Lower lobe of right lung (tissue), 2 donors: ENCODE measurements at regions not wholly inside any gene's neighbourhood (a gene's known extent, or its start where the extent isn't known, plus 50 kb on each side); places are given as distances from the start of the nearest gene placed in this dataset.

ENCODE experiments used
- ATAC-seq, 2 donors: fragments of 200-7000 bp; cut with Tn5 transposase; one replicate each; pipeline ENCODE4 v1.9.1; 2020 to 2022; ENCODE audit warnings: mild to moderate bottlenecking in 2 of 2, moderate library complexity in 2 of 2
- DNase-seq: peaks from one replicate; pipeline ENCODE4 v3.0.0-alpha.2; 2020
- H3K27ac ChIP-seq: fragments of 200-600 bp; one replicate; pipeline ENCODE4 v1.8.0; 2022
- H3K27me3 ChIP-seq: fragments of 200-600 bp; one replicate; pipeline ENCODE4 v1.8.0; 2022; ENCODE audit warnings: low read depth
- H3K36me3 ChIP-seq: fragments of 200-600 bp; one replicate; pipeline ENCODE4 v1.8.0; 2022; ENCODE audit warnings: mild to moderate bottlenecking
- H3K4me1 ChIP-seq: fragments of 200-600 bp; one replicate; pipeline ENCODE4 v1.8.0; 2022
- H3K4me3 ChIP-seq: fragments of 200-600 bp; one replicate; pipeline ENCODE4 v1.8.0; 2022; ENCODE audit warnings: mild to moderate bottlenecking
- H3K9me3 ChIP-seq: fragments of 200-600 bp; one replicate; pipeline ENCODE4 v1.8.0; 2022
- CTCF ChIP-seq: fragments of 200-600 bp; IDR thresholded peaks from one replicate; pipeline ENCODE4 v1.8.0; 2022; ENCODE audit warnings: antibody characterized with exemption, mild to moderate bottlenecking
- intact Hi-C: fragments of 100-400 bp; cut with DNase I; formaldehyde crosslinking; loops from one replicate; pipeline ENCODE4 v1.11.0; 2022
- donor health status: DM: no; HTN: yes; CAD: no; lungs with severe emphysema.

GRCh38 chr6:19336579-19336978, 500.6 kb upstream of the ID4 start:
- no peaks in the 10 kb centered on the region for H3K9me3 ChIP-seq
- no peak overlapping the region for H3K4me3 ChIP-seq
- intact Hi-C loops, result no loop called here
- no peak for ATAC-seq
- no peaks in the 10 kb centered on the region for H3K4me1 ChIP-seq
- no peak overlapping the region for H3K27ac ChIP-seq
- DNase-seq, result no peak
- no peaks in the 10 kb centered on the region for H3K36me3 ChIP-seq
- TF ChIP-seq CTCF, result no peak
- H3K27me3 ChIP-seq, result no peaks in the 10 kb centered on the region

GRCh38 chr6:19337101-19337500, 500.1 kb upstream of the ID4 start:
- DNase-seq, result no peak
- TF ChIP-seq CTCF, result no peak
- H3K4me1 ChIP-seq, result no peaks in the 10 kb centered on the region
- no peaks in the 10 kb centered on the region for H3K36me3 ChIP-seq
- H3K4me3 ChIP-seq, result no peak overlapping the region
- no peak for ATAC-seq
- no peak overlapping the region for H3K27ac ChIP-seq
- intact Hi-C loops, result no loop called here
- H3K9me3 ChIP-seq, result no peaks in the 10 kb centered on the region
- no peaks in the 10 kb centered on the region for H3K27me3 ChIP-seq

DNA sequence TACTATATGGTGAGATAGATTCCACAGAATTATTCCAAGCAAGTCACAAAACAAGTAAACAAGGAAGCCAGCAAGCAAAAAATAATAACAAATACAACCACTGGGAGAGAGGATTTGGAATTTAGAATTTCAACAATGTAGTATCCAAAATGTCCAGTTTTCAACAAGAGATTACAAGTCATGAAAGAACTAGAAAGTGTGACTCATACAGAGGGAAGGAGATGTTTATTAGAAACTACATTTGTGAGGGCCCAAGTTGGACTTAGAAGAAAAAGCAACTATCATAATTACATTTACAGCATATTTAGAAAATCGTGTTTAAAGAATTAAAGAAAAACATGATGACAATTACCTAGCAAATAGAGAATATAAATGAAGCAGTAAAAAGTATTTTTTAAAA, 494.6 kb upstream of the ID4 start:
- H3K27me3 ChIP-seq, result no peaks in the 10 kb centered on the region
- H3K36me3 ChIP-seq, result no peaks in the 10 kb centered on the region
- no peak overlapping the region for H3K27ac ChIP-seq
- no peak for ATAC-seq
- no peaks in the 10 kb centered on the region for H3K9me3 ChIP-seq
- H3K4me1 ChIP-seq, result no peaks in the 10 kb centered on the region
- intact Hi-C loops, result no loop called here
- no peak overlapping the region for H3K4me3 ChIP-seq
- DNase-seq, result no peak
- no peak for TF ChIP-seq CTCF

GRCh38 chr6:19349429-19349828, 487.7 kb upstream of the ID4 start:
- no peaks in the 10 kb centered on the region for H3K4me1 ChIP-seq
- DNase-seq (no peak), ATAC-seq (no peak)
- no peak overlapping the region for H3K4me3 ChIP-seq
- H3K27me3 ChIP-seq, result no peaks in the 10 kb centered on the region
- H3K36me3 ChIP-seq, result no peaks in the 10 kb centered on the region
- no peaks in the 10 kb centered on the region for H3K9me3 ChIP-seq
- H3K27ac ChIP-seq, result no peak overlapping the region
- no peak for TF ChIP-seq CTCF
- intact Hi-C loops, result no loop called here

GRCh38 chr6:19354181-19354580, 483.0 kb upstream of the ID4 start:
- intact Hi-C loops, result no loop called here
- H3K27me3 ChIP-seq, result no peaks in the 10 kb centered on the region

More at GRCh38 chr6:19354181-19354580, 483.0 kb upstream of the ID4 start:
- Histone ChIP-seq H3K4me3 (no peak overlapping the region), H3K4me1 (no peaks in the 10 kb centered on the region), H3K27ac (no peak overlapping the region), H3K36me3 (no peaks in the 10 kb centered on the region), H3K9me3 (no peaks in the 10 kb centered on the region)
- ATAC-seq (no peak), DNase-seq (no peak)
- TF ChIP-seq CTCF, result no peak
